CD4-positive, alpha-beta T cell (primary cell): ENCODE measurements at regions not wholly inside any gene's neighbourhood (a gene's known extent, or its start where the extent isn't known, plus 50 kb on each side); places are given as distances from the start of the nearest gene placed in this dataset.

ENCODE experiments used
- ATAC-seq: fragments of 200-7000 bp; cut with Tn5 transposase; one replicate; pipeline ENCODE4 v1.10.0; 2022; ENCODE audit warnings: mild to moderate bottlenecking; ENCODE audit not compliant: poor library complexity
- CTCF ChIA-PET: fragments of 350-600 bp; sonication (Branson Sonifier 250); formaldehyde crosslinking; loops from one replicate; lab custom pipeline; 2021; ENCODE audit warnings: antibody characterized with exemption, inconsistent platforms; lab: Charles Lee
- POLR2A ChIA-PET: fragments of 350-600 bp; sonication (Branson Sonifier 250); formaldehyde crosslinking; loops from one replicate; lab custom pipeline; 2021; ENCODE audit warnings: antibody characterized with exemption, inconsistent platforms; lab: Charles Lee
- DNase-seq, 14 experiments: peaks; one replicate each; pipeline ENCODE4 v3.0.0-alpha.2; 2013 to 2020; ENCODE audit warnings: mixed read lengths in 2 of 14
- H3K27ac ChIP-seq, 2 donors: one replicate each; pipeline versions ENCODE4 v1.5.1 to v1.7.0; 2013; ENCODE audit warnings: low read length in 2 of 2, low read depth in 1 of 2, mild to moderate bottlenecking in 1 of 2
- H3K27me3 ChIP-seq, 2 experiments: 1 replicate in 1 of 2; 2 replicates in 1 of 2; pipeline versions ENCODE4 v1.6.1 to v1.7.0; 2013; ENCODE audit warnings: low read length in 2 of 2, control low read depth in 1 of 2, mild to moderate bottlenecking in 1 of 2, moderate library complexity in 1 of 2; ENCODE audit not compliant: insufficient read depth in 2 of 2, control insufficient read depth in 1 of 2
- H3K36me3 ChIP-seq: one replicate; pipeline ENCODE4 v1.6.1; 2013; ENCODE audit warnings: low read length, control low read depth; ENCODE audit not compliant: insufficient read depth
- H3K4me1 ChIP-seq: one replicate; pipeline ENCODE4 v1.6.1; 2013; ENCODE audit warnings: low read length, control low read depth; ENCODE audit not compliant: insufficient read depth
- H3K4me3 ChIP-seq: one replicate; pipeline ENCODE4 v1.5.1; 2013; ENCODE audit warnings: mild to moderate bottlenecking, low read length, moderate library complexity
- H3K9me3 ChIP-seq, 2 experiments: 1 replicate in 1 of 2; 2 replicates in 1 of 2; pipeline versions ENCODE4 v1.6.1 to v1.7.0; 2013; ENCODE audit warnings: low read length in 2 of 2, mild to moderate bottlenecking in 2 of 2, control low read depth in 1 of 2, moderate library complexity in 1 of 2; ENCODE audit not compliant: control insufficient read depth in 1 of 2, insufficient read depth in 1 of 2
- H3K27ac Mint-ChIP-seq: one replicate; pipeline ENCODE4 v1.8.0; 2020; ENCODE audit warnings: mixed read lengths
- H3K27me3 Mint-ChIP-seq: one replicate; pipeline ENCODE4 v1.8.0; 2021; ENCODE audit warnings: mixed read lengths
- H3K36me3 Mint-ChIP-seq: one replicate; pipeline ENCODE4 v1.8.0; 2021; ENCODE audit warnings: low read depth, mixed read lengths
- H3K4me1 Mint-ChIP-seq: one replicate; pipeline ENCODE4 v1.8.0; 2021; ENCODE audit warnings: low read depth, mixed read lengths
- H3K4me3 Mint-ChIP-seq: one replicate; pipeline ENCODE4 v1.8.0; 2020; ENCODE audit warnings: mild to moderate bottlenecking, mixed read lengths
- H3K9me3 Mint-ChIP-seq: one replicate; pipeline ENCODE4 v1.8.0; 2020; ENCODE audit warnings: mixed read lengths
- intact Hi-C, 2 experiments: fragments of 100-400 bp; cut with DNase I in 1 of 2; cut with micrococcal nuclease in 1 of 2; formaldehyde crosslinking; loops; one replicate each; pipeline versions ENCODE4 v1.15.1 to v1.9.0; 2023 to 2025; cut with DNase I, micrococcal nuclease
- TF ChIP-seq, protein P1 (sequence below): fragments of 200-600 bp; IDR thresholded peaks from one replicate; pipeline ENCODE4 v1.8.0; 2022; ENCODE audit warnings: antibody characterized with exemption, mild to moderate bottlenecking

DNA sequence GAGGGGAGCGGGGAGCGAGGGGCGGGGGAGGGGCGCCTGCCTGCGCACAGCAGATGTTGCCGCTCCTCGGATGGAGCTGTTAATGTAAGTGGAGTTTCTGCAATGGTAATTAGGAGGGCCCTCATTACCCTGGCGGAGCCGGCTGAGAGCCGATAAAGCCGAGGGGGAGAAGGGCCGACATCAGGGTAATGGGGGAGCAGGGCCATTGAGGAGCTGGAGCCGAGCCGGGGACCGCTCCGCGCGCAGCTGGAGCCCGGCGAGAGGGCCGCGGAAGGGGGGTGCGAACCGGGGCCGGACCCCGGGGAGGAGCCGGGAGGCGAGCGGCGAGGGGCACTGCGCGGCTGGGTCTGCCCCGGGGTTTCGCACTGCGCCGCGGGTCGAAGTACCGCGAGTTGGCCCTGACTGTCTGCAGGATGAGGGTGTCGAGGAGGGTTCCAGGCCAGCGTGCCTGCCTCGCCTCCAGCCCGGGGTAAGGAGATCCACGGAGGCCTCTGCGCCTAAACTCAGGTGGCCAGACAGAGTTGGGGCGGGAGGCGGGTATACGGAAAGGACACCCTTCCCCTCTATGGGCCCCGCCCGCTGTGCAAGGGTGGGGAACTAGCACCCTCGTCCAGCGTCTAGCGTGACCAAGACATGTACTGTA, 55.0 kb upstream of the LBX1 start:
- Mint-ChIP-seq H3K4me1 (peaks cover 13% of the 10 kb centered on the region), H3K9me3 (no peaks in the 10 kb centered on the region), H3K4me3 (peak overlapping the region; percentile 54), H3K36me3 (no peaks in the 10 kb centered on the region), H3K27ac (no peak overlapping the region), H3K27me3 (peaks cover 87% of the 10 kb centered on the region)
- H3K36me3 ChIP-seq = no peaks in the 10 kb centered on the region
- H3K4me3 ChIP-seq = no peak overlapping the region
- H3K4me1 ChIP-seq = peaks cover 10% of the 10 kb centered on the region
- H3K27ac ChIP-seq = no peak overlapping the region
- ChIA-PET POLR2A (no interaction called here), CTCF (no interaction called here)
- H3K27me3 ChIP-seq = peaks cover 44 to 76% of the 10 kb centered on the region in 2 experiments
- TF ChIP-seq, protein P1, sequence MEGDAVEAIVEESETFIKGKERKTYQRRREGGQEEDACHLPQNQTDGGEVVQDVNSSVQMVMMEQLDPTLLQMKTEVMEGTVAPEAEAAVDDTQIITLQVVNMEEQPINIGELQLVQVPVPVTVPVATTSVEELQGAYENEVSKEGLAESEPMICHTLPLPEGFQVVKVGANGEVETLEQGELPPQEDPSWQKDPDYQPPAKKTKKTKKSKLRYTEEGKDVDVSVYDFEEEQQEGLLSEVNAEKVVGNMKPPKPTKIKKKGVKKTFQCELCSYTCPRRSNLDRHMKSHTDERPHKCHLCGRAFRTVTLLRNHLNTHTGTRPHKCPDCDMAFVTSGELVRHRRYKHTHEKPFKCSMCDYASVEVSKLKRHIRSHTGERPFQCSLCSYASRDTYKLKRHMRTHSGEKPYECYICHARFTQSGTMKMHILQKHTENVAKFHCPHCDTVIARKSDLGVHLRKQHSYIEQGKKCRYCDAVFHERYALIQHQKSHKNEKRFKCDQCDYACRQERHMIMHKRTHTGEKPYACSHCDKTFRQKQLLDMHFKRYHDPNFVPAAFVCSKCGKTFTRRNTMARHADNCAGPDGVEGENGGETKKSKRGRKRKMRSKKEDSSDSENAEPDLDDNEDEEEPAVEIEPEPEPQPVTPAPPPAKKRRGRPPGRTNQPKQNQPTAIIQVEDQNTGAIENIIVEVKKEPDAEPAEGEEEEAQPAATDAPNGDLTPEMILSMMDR = no peak
- no peak for ATAC-seq
- no peak for DNase-seq
- peaks cover 0 to 8% of the 10 kb centered on the region in 2 experiments for H3K9me3 ChIP-seq
- intact Hi-C loops = no loop called here

DNA sequence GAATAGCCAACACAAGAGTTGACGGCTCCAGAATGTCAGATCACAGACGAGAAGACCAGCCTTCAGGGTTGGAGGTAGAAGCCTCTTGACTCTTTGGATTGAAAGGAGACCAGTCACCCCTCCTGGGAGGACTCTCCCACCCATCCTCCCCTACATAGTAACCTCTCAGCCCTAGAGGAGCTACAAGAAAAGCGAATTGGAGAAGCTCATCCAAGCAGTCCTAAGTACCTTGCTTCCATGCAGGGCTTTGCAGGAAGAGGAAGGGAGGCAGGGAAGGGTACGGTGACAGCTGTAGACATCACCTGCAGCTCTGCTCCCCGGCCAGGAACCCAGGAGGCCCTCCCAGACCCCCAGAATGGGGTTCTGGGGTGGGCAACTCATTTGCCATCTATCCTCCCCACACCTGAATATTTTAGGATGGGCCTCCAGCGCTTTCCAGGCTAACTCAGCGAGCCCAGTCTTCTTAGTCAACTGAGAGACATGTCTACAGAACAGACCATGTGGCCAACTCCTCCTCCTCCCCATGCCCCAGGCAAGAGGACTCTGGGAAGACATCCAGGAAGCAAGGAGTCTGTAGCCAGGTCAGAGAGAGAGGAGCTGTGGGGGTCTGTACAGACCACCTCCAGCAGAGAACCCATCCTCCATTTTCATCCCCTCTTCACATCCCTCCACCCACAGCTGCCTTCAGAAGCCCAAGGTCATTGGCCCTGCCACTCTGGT, 55.6 kb upstream of the LBX1 start:
- Histone ChIP-seq H3K27me3 (peaks cover 50 to 82% of the 10 kb centered on the region in 2 experiments), H3K9me3 (peaks cover 0 to 8% of the 10 kb centered on the region in 2 experiments), H3K4me3 (no peak overlapping the region), H3K4me1 (peaks cover 10% of the 10 kb centered on the region), H3K27ac (no peak overlapping the region), H3K36me3 (no peaks in the 10 kb centered on the region)
- no peaks in the 10 kb centered on the region for H3K9me3 Mint-ChIP-seq
- ATAC-seq (no peak), DNase-seq (no peak)
- H3K27me3 Mint-ChIP-seq = peaks cover 94% of the 10 kb centered on the region
- H3K4me1 Mint-ChIP-seq = peaks cover 13% of the 10 kb centered on the region
- no peak overlapping the region for H3K27ac Mint-ChIP-seq
- H3K4me3 Mint-ChIP-seq = no peak overlapping the region
- TF ChIP-seq, protein P1 = no peak
- ChIA-PET POLR2A (no interaction called here), CTCF (no interaction called here)
- no peaks in the 10 kb centered on the region for H3K36me3 Mint-ChIP-seq
- intact Hi-C loops = no loop called here

DNA sequence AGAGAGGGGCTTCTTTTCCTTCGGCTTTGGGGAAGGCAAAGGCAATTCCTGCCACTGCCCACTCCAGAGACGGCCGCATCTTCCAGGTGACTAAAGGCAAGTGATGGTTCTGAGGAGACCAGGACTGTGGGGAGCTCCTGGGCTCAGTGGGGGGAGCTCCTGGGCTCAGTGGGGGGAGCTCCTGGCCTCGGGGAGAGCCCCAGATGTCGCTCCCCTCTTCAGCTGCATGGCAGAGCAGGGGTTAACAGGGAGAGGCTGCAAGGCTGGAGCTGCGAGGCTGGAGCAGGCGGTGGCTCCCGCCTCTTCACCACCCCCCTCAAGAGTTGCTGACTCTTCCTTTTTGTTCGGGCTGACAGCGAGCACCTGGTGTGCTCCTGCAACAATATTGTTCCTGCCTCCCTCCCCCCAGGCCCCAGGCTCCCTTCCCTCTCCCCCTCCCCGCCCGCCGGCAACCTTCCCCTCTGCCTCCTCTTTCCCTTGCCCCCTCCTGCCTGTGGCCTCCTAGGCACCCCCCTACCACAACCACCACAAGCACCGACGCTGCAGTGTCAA, 56.3 kb upstream of the LBX1 start:
- Mint-ChIP-seq H3K4me3 (no peak overlapping the region), H3K4me1 (peaks cover 13% of the 10 kb centered on the region), H3K27me3 (peaks cover 99% of the 10 kb centered on the region), H3K36me3 (no peaks in the 10 kb centered on the region), H3K9me3 (no peaks in the 10 kb centered on the region), H3K27ac (no peak overlapping the region)
- TF ChIP-seq, protein P1 = no peak
- H3K4me3 ChIP-seq = no peak overlapping the region
- no peak for DNase-seq
- H3K27me3 ChIP-seq = peaks cover 56 to 89% of the 10 kb centered on the region in 2 experiments
- H3K4me1 ChIP-seq = peaks cover 10% of the 10 kb centered on the region
- POLR2A ChIA-PET = no interaction called here
- no peaks in the 10 kb centered on the region for H3K36me3 ChIP-seq
- intact Hi-C loops = no loop called here
- CTCF ChIA-PET = no interaction called here
- no peak overlapping the region for H3K27ac ChIP-seq
- no peak for ATAC-seq
- H3K9me3 ChIP-seq = peaks cover 0 to 8% of the 10 kb centered on the region in 2 experiments
